K562 (cell line): ENCODE measurements at regions not wholly inside any gene's neighbourhood (a gene's known extent, or its start where the extent isn't known, plus 50 kb on each side); places are given as distances from the start of the nearest gene placed in this dataset.

Experiments used
- ATAC-seq: fragments of 200-7000 bp; cut with Tn5 transposase; 3 replicates; pipeline ENCODE4 v1.9.1; 2020; ENCODE audit warnings: moderate library complexity
- BruUV-seq: library from RNA; stranded (reverse); fragments of 400-500 nt; replicated peaks from 2 replicates; lab custom pipeline; 2021; lab: Mats Ljungman, UMichigan
- CTCF ChIA-PET: fragments of 300-600 bp; formaldehyde crosslinking; extraction: SDS; loops from one replicate; lab custom pipeline; 2021; ENCODE audit warnings: low intra/inter-chr PET ratio; lab: Yijun Ruan, JAX
- POLR2A ChIA-PET: fragments of 300-600, 350-650 bp; sonication (Branson Sonifier 250); formaldehyde crosslinking; extraction: SDS; loops from one replicate; lab custom pipeline; 2021; ENCODE audit warnings: antibody characterized with exemption, inconsistent platforms; lab: Yijun Ruan, JAX
- DNase-seq, 4 experiments: peaks; one replicate each; pipeline versions ENCODE4 v3.0.0 to v3.0.0-alpha.2; 2011 to 2018; ENCODE audit warnings: low spot score in 3 of 4, mixed read lengths in 3 of 4; ENCODE audit errors: extremely low read depth in 1 of 4
- FAIRE-seq: peaks from 2 replicates; lab custom pipeline; 2011; peaks lifted over from hg19 to GRCh38; lab: Jason Lieb, UNC
- H2AFZ ChIP-seq: 2 replicates; pipeline ENCODE4 v1.6.0; 2011; ENCODE audit warnings: low read depth, low read length, control low read depth, inconsistent platforms
- H3K27ac ChIP-seq: fragments of 200-600 bp; 3 replicates; pipeline ENCODE4 v1.8.0; 2011; ENCODE audit warnings: low read depth, mild to moderate bottlenecking, control low read depth, inconsistent platforms, low read length, moderate library complexity, mixed read lengths; ENCODE audit errors: extremely low read depth
- H3K27me3 ChIP-seq, 2 experiments: fragments of 300-600 bp in 1 of 2; 2 replicates in 1 of 2; 3 replicates in 1 of 2; pipeline versions ENCODE4 v1.6.0 to v1.8.0; 2011; ENCODE audit warnings: inconsistent platforms in 2 of 2, low read length in 2 of 2, mild to moderate bottlenecking in 1 of 2, mixed read lengths in 1 of 2, moderate library complexity in 1 of 2; ENCODE audit not compliant: control insufficient read depth in 2 of 2, insufficient read depth in 2 of 2
- H3K36me3 ChIP-seq: fragments of 300-600 bp; 3 replicates; pipeline ENCODE4 v1.8.0; 2011; ENCODE audit warnings: mild to moderate bottlenecking, low read length, inconsistent platforms; ENCODE audit not compliant: control insufficient read depth, insufficient read depth
- H3K4me1 ChIP-seq, 2 experiments: fragments of 200-600 bp in 1 of 2; replicated peaks in 1 of 2; 2 replicates in 1 of 2; 3 replicates in 1 of 2; pipeline versions ENCODE4 v1.5.1 to v1.8.0; 2011; ENCODE audit warnings: inconsistent platforms in 2 of 2, low read length in 2 of 2, mild to moderate bottlenecking in 1 of 2, mixed read lengths in 1 of 2, moderate library complexity in 1 of 2; ENCODE audit not compliant: control insufficient read depth in 2 of 2, insufficient read depth in 2 of 2
- H3K4me2 ChIP-seq: 2 replicates; pipeline ENCODE4 v1.6.1; 2011; ENCODE audit warnings: low read length, control low read depth, inconsistent platforms, mixed read lengths; ENCODE audit not compliant: insufficient read depth
- H3K4me3 ChIP-seq: fragments of 200-600 bp; sonication (generic), shearing (Covaris generic); 2 replicates; pipeline ENCODE4 v1.5.1; 2016; ENCODE audit warnings: control low read depth, inconsistent platforms
- H3K79me2 ChIP-seq: fragments of 200-600 bp; 3 replicates; pipeline ENCODE4 v1.8.0; 2011; ENCODE audit warnings: low read length, inconsistent platforms; ENCODE audit not compliant: control insufficient read depth, insufficient read depth
- H3K9ac ChIP-seq, 2 experiments: 2 replicates each; pipeline versions ENCODE4 v1.6.0 to v1.6.1; 2011; ENCODE audit warnings: low read depth in 2 of 2, low read length in 2 of 2, control low read depth in 1 of 2, inconsistent platforms in 1 of 2, mild to moderate bottlenecking in 1 of 2, mixed read lengths in 1 of 2; ENCODE audit not compliant: insufficient read depth in 1 of 2
- H3K9me1 ChIP-seq: one replicate; pipeline ENCODE4 v1.6.0; 2011; ENCODE audit warnings: inconsistent platforms, mild to moderate bottlenecking, low read length, moderate library complexity; ENCODE audit not compliant: control insufficient read depth, insufficient read depth
- H3K9me3 ChIP-seq: replicated peaks from 2 replicates; pipeline ENCODE4 v1.5.1; 2011; ENCODE audit warnings: low read depth, low read length, inconsistent platforms; ENCODE audit not compliant: control insufficient read depth, insufficient read depth
- H4K20me1 ChIP-seq: replicated peaks from 2 replicates; pipeline ENCODE4 v1.6.1; 2011; ENCODE audit warnings: low read length, inconsistent platforms, mixed read lengths; ENCODE audit not compliant: control insufficient read depth, insufficient read depth
- ARID1B ChIP-seq: fragments of 450-650 bp; IDR thresholded peaks from 2 replicates; pipeline ENCODE4 v1.6.1; 2016; ENCODE audit warnings: antibody characterized with exemption, mild to moderate bottlenecking, inconsistent platforms
- ETV5 ChIP-seq: sonication (generic); formaldehyde crosslinking; IDR thresholded peaks from 2 replicates; pipeline ENCODE4 v1.4.0; 2020; ENCODE audit warnings: low read depth, mild to moderate bottlenecking, missing genetic modification reagents
- HDAC1 ChIP-seq, 2 experiments: fragments of 450-650 bp; IDR thresholded peaks; 2 replicates each; pipeline ENCODE4 v1.6.1; 2016 to 2017; ENCODE audit warnings: inconsistent platforms in 1 of 2, mild to moderate bottlenecking in 1 of 2, moderate library complexity in 1 of 2
- ZBTB7A ChIP-seq: IDR thresholded peaks from 2 replicates; pipeline ENCODE4 v1.6.1; 2011; ENCODE audit warnings: low read depth, mild to moderate bottlenecking, low read length, moderate library complexity, borderline replicate concordance; ENCODE audit not compliant: control insufficient read depth
- ZNF143 ChIP-seq: sonication (generic); formaldehyde crosslinking; IDR thresholded peaks from 2 replicates; pipeline ENCODE4 v1.9.0; 2022; ENCODE audit warnings: mild to moderate bottlenecking, missing genetic modification reagents
- WGBS: fragments of 100-300 bp; shearing (Covaris generic); methylation state at CpG from one replicate; pipeline ENCODE4 v1.1.6; 2016; ENCODE audit warnings: low coverage, mixed read lengths; ENCODE audit not compliant: insufficient coverage; ENCODE audit errors: missing lambda C conversion rate; 5-methylcytosine and 5-hydroxymethylcytosine counted together
- in situ Hi-C: fragments of 300-500 bp; cut with MboI; formaldehyde crosslinking; loops from 4 replicates; pipeline ENCODE4 v1.15.0; 2018; ENCODE audit warnings: inconsistent platforms, mixed read lengths
- intact Hi-C: fragments of 100-400 bp; cut with micrococcal nuclease; formaldehyde crosslinking; loops from 2 replicates; pipeline ENCODE4 v1.14.2; 2022
- TF ChIP-seq, protein P1 (sequence below): IDR thresholded peaks from 2 replicates; pipeline ENCODE4 v1.6.1; 2016; ENCODE audit warnings: missing genetic modification characterization, missing compliant biosample characterization

DNA sequence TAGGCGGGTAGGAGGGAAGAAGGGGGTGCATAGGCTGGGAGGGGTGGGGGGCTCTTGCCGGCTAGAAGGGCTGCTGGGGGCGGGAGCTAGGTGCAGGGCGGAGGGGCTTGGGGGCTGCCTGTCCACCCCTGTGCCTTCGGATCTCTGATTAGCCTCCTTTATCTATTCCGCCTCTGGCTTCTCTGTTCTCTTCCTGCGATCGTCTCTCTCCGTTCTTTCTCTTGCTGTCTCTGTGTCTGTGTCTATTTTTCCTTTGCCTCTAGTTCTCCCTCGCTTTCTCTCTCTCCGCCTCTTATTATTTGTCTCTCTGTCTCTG is 166.7 kb upstream of the LHX5 start:
- peaks cover 9 to 29% of the 10 kb centered on the region in 2 experiments; a peak in 4 of 5 replicates for H3K4me1 ChIP-seq
- no peak overlapping the region; the same call in 1 of the 2 replicates for H3K4me2 ChIP-seq
- TF ChIP-seq ARID1B = 0 out of 2 replicates have a peak, but pooled peaks have one; percentile 14
- 0 out of 4 replicates have a peak, but pooled peaks of 1 of the 2 experiments have one; percentile 22 for TF ChIP-seq HDAC1 (IDR thresholded peaks at IDR 0.05)
- peak; percentile 31; the same call in 1 of the 2 replicates for TF ChIP-seq ZBTB7A
- TF ChIP-seq ETV5 (CRISPR knock-in tag) = no peak
- TF ChIP-seq ZNF143 = no peak
- TF ChIP-seq, protein P1, sequence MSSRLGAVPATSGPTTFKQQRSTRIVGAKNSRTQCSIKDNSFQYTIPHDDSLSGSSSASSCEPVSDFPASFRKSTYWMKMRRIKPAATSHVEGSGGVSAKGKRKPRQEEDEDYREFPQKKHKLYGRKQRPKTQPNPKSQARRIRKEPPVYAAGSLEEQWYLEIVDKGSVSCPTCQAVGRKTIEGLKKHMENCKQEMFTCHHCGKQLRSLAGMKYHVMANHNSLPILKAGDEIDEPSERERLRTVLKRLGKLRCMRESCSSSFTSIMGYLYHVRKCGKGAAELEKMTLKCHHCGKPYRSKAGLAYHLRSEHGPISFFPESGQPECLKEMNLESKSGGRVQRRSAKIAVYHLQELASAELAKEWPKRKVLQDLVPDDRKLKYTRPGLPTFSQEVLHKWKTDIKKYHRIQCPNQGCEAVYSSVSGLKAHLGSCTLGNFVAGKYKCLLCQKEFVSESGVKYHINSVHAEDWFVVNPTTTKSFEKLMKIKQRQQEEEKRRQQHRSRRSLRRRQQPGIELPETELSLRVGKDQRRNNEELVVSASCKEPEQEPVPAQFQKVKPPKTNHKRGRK (tag) = 0 out of 2 replicates have a peak, but pooled peaks have one; percentile 47
- TF ChIP-seq, all 486 proteins: peak for 4
- Histone ChIP-seq H3K36me3 (no peaks in the 10 kb centered on the region), H3K9ac (no peak overlapping the region), H3K27ac (no peak overlapping the region), H2AFZ (0 out of 2 replicates have a peak overlapping the region, but pooled peaks have one; percentile 40), H3K27me3 (no peaks in the 10 kb centered on the region; a peak in 1 of 5 replicates), H3K4me3 (no peak overlapping the region), H4K20me1 (no peaks in the 10 kb centered on the region; the same call in 1 of the 2 replicates), H3K9me3 (no peaks in the 10 kb centered on the region), H3K79me2 (no peaks in the 10 kb centered on the region), H3K9me1 (no peaks in the 10 kb centered on the region)
- CTCF ChIA-PET = no interaction called here
- intact Hi-C loops (no loop called here), in situ Hi-C loops (no loop called here)
- 28% methylated on average over 10 of the region's 11 CpGs for WGBS
- FAIRE-seq = no peak
- POLR2A ChIA-PET = no interaction called here
- ATAC-seq = no peak
- BruUV-seq = no TSS peak
- no peak for DNase-seq
